Left lobe of liver (tissue), 2 donors: ENCODE measurements at regions not wholly inside any gene's neighbourhood (a gene's known extent, or its start where the extent isn't known, plus 50 kb on each side); places are given as distances from the start of the nearest gene placed in this dataset.

Experiments used
- ATAC-seq: fragments of 200-7000 bp; cut with Tn5 transposase; one replicate; pipeline ENCODE4 v1.9.1; 2020; ENCODE audit warnings: mild to moderate bottlenecking, moderate library complexity
- DNase-seq: peaks from one replicate; pipeline ENCODE4 v3.0.0-alpha.2; 2020; ENCODE audit warnings: low spot score
- donor health status: DM: no; HTN: no; CAD: no; lungs with moderate emphysema.
- donor health status: DM: no; HTN: yes; CAD: no.

- peak; percentile 18 for ATAC-seq
- DNase-seq: no peak
Measured at GRCh38 chr1:239816081-239816782, 275.5 kb upstream of the FMN2 start.

- DNase-seq (no peak), ATAC-seq (no peak)
Measured at GRCh38 chr1:239817276-239817675, 274.4 kb upstream of the FMN2 start.

DNA sequence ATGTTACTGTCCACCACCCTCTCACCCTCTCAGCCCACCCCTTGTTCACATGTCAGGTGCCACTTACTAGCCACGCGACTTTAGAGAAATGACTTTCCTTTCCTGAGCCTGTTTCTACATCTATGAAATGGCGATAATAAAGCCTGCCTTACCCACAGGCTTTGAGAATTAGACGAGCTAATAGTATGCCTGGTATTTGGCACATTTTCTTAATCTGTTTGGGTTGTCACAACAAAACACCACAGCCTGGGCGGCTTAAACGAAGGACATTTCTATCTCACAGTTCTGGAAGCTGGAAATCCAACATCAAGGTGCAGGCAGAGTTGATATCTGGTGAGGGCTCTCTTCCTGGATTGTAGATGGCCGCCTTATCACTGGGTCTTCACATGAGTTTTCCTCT, 273.9 kb upstream of the FMN2 start:
- DNase-seq (no peak), ATAC-seq (no peak)

- ATAC-seq (no peak), DNase-seq (no peak)
Measured at GRCh38 chr1:239819096-239819495, 272.6 kb upstream of the FMN2 start.

DNA sequence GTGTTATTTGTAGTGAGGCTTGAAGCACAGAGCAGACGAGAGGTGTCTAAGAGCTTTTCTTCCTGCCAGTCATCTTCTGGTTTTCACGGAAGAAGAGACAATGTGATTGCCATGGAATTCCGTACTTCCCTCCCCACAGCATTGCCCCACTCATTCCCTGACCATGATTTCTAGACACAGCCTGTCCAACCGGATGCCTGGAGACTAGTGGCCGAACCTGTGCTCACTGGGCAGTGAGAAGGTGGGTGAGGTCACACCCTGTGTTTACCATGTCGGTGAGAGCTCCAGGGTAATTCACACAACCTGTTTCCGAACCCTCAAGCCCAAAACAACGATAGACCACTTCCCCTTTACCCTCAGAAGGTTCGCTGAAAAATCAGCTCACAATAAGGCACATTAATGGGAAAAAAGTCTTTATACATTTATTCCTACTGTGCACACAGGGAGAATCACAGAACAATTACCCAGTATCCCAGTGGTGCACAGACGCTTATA, 271.9 kb upstream of the FMN2 start:
- ATAC-seq (no peak), DNase-seq (no peak)

DNA sequence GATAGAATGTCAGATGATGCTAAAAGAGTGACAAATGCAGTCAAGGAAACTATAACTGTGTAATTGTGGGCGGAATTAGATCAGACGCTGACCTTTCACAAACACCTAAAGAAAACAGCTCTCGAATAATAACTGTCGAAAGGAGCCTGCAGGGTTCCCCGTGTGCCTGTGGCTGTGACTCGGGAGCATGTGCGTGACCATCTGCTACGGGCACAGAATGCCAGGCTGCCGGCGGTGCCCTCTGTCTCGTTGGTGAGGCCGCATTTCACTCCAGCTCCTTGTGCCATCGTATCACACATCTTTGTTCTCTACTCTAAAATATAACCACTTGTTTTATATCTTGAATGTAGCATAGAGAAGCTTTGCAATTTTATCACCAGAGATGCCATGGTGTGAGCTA, 267.8 kb upstream of the FMN2 start:
- DNase-seq (no peak), ATAC-seq (no peak)

GRCh38 chr1:239826211-239826610, 265.5 kb upstream of the FMN2 start:
- no peak for DNase-seq
- no peak for ATAC-seq

DNA sequence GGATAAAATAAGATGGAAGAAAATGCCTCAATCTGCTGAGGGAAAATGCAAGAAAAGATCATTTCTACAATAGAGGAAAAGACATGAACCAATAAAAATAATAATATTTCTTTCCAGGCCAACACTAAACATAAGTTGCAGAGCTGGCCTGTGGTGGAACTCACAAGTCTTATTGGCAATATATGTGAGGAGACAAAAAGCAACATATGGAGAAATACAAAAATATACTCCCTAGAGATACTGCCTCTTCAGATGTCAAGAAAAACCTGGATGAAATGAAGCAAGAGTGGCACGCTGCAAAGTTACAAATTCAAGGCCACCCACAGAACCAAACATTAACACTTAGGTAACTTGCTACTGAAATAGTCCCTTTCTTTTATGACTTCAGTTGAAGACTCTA, 264.9 kb upstream of the FMN2 start:
- DNase-seq (no peak), ATAC-seq (no peak)

- DNase-seq (no peak), ATAC-seq (no peak)
Measured at GRCh38 chr1:239829535-239829934, 262.1 kb upstream of the FMN2 start.

GRCh38 chr1:239831577-239832355, 259.9 kb upstream of the FMN2 start:
- ATAC-seq (no peak), DNase-seq (no peak)

DNA sequence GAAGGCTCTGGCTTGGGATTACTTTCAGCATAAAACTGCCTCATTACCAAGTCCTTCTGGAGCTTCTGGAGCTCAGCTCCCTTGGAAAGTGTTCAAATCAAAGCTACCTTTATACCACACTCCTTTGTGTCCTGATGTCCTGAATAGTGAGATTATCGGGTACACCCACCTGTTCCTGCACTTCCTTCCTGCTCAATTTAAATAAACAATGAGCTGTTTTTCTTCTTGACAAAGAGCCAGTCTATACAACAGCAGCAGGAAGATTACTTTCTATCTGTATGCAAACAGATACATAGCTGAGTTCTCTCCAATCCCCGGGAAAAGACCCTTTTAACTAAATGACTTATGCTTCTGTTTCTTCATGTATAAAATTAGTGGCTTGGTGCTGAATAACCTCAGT, 258.0 kb upstream of the FMN2 start:
- no peak for ATAC-seq

GRCh38 chr1:239835946-239836440, 255.7 kb upstream of the FMN2 start:
- no peak for DNase-seq
- no peak for ATAC-seq

More for the DNA sequence above, 258.0 kb upstream of the FMN2 start:
- DNase-seq: no peak

GRCh38 chr1:239840336-239840735, 251.3 kb upstream of the FMN2 start:
- no peak for DNase-seq

GRCh38 chr1:239840790-239841189, 250.9 kb upstream of the FMN2 start:
- ATAC-seq (no peak), DNase-seq (no peak)

More at GRCh38 chr1:239840336-239840735, 251.3 kb upstream of the FMN2 start:
- ATAC-seq: no peak

GRCh38 chr1:239841631-239842030, 250.1 kb upstream of the FMN2 start:
- DNase-seq (no peak), ATAC-seq (no peak)

GRCh38 chr1:239843541-239843940, 248.1 kb upstream of the FMN2 start:
- no peak for ATAC-seq
- DNase-seq: no peak

DNA sequence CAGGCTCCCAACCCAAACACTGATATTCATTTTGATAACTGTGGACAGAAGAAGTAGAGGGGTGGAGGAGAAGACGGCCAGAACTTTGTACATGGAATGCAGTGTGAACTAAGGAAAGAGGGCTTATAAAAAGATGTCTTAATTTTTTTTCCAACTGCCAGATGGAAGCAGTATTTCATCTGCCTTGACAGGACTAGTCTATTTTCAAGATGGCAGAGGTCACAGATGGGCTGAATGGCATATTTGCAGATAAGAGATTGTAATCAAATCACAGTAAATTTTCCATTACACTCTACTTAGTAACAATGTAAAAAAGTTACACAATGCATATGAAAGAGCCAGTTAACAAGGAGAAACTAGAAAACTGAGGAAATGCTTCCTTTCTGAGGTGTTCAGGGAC, 246.8 kb upstream of the FMN2 start:
- ATAC-seq: no peak
- DNase-seq: no peak

DNA sequence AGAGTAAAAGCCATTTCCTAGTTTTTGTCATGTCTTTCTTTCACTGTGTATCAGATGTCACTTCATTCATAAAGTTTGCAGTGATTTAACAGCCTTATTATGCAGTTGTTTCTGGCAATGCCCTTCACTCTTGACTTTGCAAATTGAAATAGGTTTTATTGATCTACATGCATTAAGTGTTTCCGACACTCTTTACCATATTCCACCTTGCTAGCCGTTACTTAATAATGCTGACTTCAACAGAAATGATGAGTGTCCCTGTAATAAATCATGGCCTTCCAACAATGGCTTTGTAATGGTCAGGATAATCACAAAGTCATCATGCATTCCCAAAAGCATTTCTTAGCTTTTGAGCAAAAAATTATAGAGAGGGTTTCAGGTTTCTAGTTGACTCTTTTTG, 236.8 kb upstream of the FMN2 start:
- ATAC-seq (no peak), DNase-seq (no peak)

DNA sequence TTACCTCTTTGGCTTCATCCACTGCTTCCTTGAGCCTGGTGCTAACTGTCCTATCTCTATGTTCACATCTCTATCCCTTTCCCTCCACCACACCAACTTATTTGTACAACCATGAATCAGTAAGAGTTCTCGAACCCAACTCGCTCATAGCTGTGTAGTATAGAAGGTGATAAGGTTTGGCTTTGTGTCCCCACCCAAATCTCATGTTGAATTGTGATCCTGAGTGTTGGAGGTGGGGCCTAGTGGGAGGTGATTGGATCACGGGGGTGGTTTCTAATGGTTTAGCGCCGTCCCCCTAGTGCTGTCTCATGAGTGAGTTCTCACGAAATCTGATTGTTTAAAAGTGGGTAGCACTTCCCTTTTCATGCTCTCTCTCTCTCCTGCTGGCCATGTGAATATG, 235.6 kb upstream of the FMN2 start:
- ATAC-seq (no peak), DNase-seq (no peak)

DNA sequence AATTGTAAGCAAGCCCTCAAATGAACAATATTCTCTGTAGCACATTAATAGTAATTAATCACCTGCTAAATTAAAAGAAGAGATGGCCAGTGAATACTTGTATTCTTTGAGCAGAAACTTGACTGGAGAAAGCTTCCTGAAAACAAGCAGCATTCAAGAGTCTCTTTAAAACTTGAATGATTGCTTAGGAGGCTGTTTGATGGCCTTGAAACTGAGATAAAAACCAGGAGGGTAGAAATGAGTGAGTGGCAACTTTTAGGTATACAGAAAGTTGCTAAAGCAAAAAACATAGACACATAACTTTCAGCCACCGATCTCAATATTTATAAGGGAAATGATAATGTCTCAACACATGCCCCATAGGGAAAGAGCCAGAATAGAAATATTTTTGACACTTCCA, 234.8 kb upstream of the FMN2 start:
- DNase-seq: no peak
- no peak for ATAC-seq

- ATAC-seq (no peak), DNase-seq (no peak)
Measured at GRCh38 chr1:239858057-239858456, 233.6 kb upstream of the FMN2 start.

- ATAC-seq: no peak
Measured at GRCh38 chr1:239858529-239858928, 233.2 kb upstream of the FMN2 start.

More at GRCh38 chr1:239858529-239858928, 233.2 kb upstream of the FMN2 start:
- DNase-seq: no peak
